ENCODE measurements at regions not wholly inside any gene's neighbourhood (a gene's known extent, or its start where the extent isn't known, plus 50 kb on each side); places are given as distances from the start of the nearest gene placed in this dataset.
A peak's percentile ranks its signal among the peaks of the same experiment; 100 is the strongest.
"Not testable (repeated sequence)": the region's sequence is repeated elsewhere in the genome, so short reads cannot be mapped to it uniquely, and the experiment has no call there.

- no peak for TF ChIP-seq CTCF (IDR thresholded peaks at IDR 0.05; ENCODE audit: poor library complexity, severe bottlenecking)
- Histone ChIP-seq H3K27me3 (ENCODE audit: insufficient read depth, poor library complexity, severe bottlenecking) (no peaks in the 10 kb centered on the region), H3K36me3 (ENCODE audit: low read depth) (no peaks in the 10 kb centered on the region), H3K4me1 (ENCODE audit: insufficient read depth, poor library complexity, severe bottlenecking) (no peaks in the 10 kb centered on the region), H3K27ac (ENCODE audit: poor library complexity, severe bottlenecking) (no peak overlapping the region), H3K4me3 (ENCODE audit: severe bottlenecking) (no peak overlapping the region), H3K9me3 (ENCODE audit: severe bottlenecking) (no peaks in the 10 kb centered on the region)
- DNase-seq (ENCODE audit: low spot score), result no peak
- peak; percentile 33; the same call in 1 of the 3 replicates for ATAC-seq (ENCODE audit: low read depth)
These were observed 66.0 kb downstream of the KBTBD8 start for GRCh38 chr3:67064105-67064504.

- no peak for ATAC-seq (ENCODE audit: low read depth)
- Histone ChIP-seq H3K27me3 (ENCODE audit: insufficient read depth, poor library complexity, severe bottlenecking) (no peaks in the 10 kb centered on the region), H3K4me3 (ENCODE audit: severe bottlenecking) (no peak overlapping the region), H3K4me1 (ENCODE audit: insufficient read depth, poor library complexity, severe bottlenecking) (no peaks in the 10 kb centered on the region), H3K36me3 (ENCODE audit: low read depth) (no peaks in the 10 kb centered on the region), H3K27ac (ENCODE audit: poor library complexity, severe bottlenecking) (no peak overlapping the region), H3K9me3 (ENCODE audit: severe bottlenecking) (no peaks in the 10 kb centered on the region)
- DNase-seq (ENCODE audit: low spot score), result no peak
- no peak for TF ChIP-seq CTCF (IDR thresholded peaks at IDR 0.05; ENCODE audit: poor library complexity, severe bottlenecking)
These were observed 69.1 kb downstream of the KBTBD8 start for GRCh38 chr3:67067251-67067650.

- H3K4me3 ChIP-seq (ENCODE audit: severe bottlenecking); DNase-seq (ENCODE audit: low spot score); H3K36me3 ChIP-seq (ENCODE audit: low read depth); H3K9me3 ChIP-seq (ENCODE audit: severe bottlenecking); ATAC-seq (ENCODE audit: low read depth); H3K27me3 ChIP-seq (ENCODE audit: insufficient read depth, poor library complexity, severe bottlenecking); H3K27ac ChIP-seq (ENCODE audit: poor library complexity, severe bottlenecking): not testable (repeated sequence)
- H3K4me1 ChIP-seq (ENCODE audit: insufficient read depth, poor library complexity, severe bottlenecking), result peaks cover 11% of the 10 kb centered on the region
These were observed 74.5 kb downstream of the KBTBD8 start for GRCh38 chr3:67072640-67073039.

DNA sequence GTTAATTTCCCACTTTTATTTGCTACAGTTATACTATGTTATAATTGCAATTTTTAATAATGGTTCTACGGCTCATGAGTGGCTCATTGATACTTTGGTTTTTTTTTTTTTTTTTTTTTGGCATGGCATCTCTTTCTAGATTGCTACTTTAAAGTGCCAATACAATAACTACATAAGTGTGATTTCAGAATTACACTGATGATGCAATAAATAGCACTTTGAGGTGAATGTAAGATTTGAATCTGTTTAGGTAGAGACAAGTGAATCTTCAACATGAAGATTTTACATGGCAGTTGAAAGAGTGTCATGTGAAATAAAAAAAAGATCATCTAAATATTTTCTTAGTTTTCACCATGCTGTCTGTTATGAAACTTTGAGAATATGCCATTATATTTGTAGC lies 75.7 kb downstream of the KBTBD8 start:
- DNase-seq (ENCODE audit: low spot score) (no peak), ATAC-seq (ENCODE audit: low read depth) (no peak)
- no peaks in the 10 kb centered on the region for H3K27me3 ChIP-seq (ENCODE audit: insufficient read depth, poor library complexity, severe bottlenecking)
- no peak overlapping the region for H3K4me3 ChIP-seq (ENCODE audit: severe bottlenecking)
- no peaks in the 10 kb centered on the region for H3K9me3 ChIP-seq (ENCODE audit: severe bottlenecking)
- TF ChIP-seq CTCF (IDR thresholded peaks at IDR 0.05; ENCODE audit: poor library complexity, severe bottlenecking), result no peak
- H3K36me3 ChIP-seq (ENCODE audit: low read depth), result no peaks in the 10 kb centered on the region
- no peak overlapping the region for H3K27ac ChIP-seq (ENCODE audit: poor library complexity, severe bottlenecking)
- peaks cover 11% of the 10 kb centered on the region for H3K4me1 ChIP-seq (ENCODE audit: insufficient read depth, poor library complexity, severe bottlenecking)

DNA sequence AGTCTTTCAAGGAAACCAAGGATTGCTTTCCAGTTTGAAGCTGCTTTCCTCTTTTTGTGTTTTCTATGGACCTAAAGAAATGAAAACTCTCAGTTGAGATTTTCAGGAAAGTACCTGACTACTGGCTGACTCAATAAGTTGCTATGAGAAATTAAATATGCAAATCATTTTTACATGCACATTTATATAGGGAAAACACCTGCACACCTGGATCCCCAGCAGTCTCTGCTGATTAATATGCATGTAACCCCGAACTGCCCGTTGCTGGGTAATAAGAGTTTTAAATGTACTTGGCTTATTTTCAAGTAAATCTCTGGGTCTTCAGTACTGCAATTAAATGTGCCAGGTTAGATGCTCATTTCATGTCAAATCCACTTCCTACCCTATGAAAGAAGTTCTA lies 77.2 kb downstream of the KBTBD8 start:
- Histone ChIP-seq H3K4me1 (ENCODE audit: insufficient read depth, poor library complexity, severe bottlenecking) (peaks cover 11% of the 10 kb centered on the region), H3K9me3 (ENCODE audit: severe bottlenecking) (no peaks in the 10 kb centered on the region), H3K36me3 (ENCODE audit: low read depth) (no peaks in the 10 kb centered on the region), H3K27ac (ENCODE audit: poor library complexity, severe bottlenecking) (no peak overlapping the region), H3K4me3 (ENCODE audit: severe bottlenecking) (no peak overlapping the region), H3K27me3 (ENCODE audit: insufficient read depth, poor library complexity, severe bottlenecking) (no peaks in the 10 kb centered on the region)
- no peak for TF ChIP-seq CTCF (IDR thresholded peaks at IDR 0.05; ENCODE audit: poor library complexity, severe bottlenecking)
- no peak for ATAC-seq (ENCODE audit: low read depth)
- no peak for DNase-seq (ENCODE audit: low spot score)
